Rectal smooth muscle tissue (tissue), 1 donor: ENCODE measurements at regions not wholly inside any gene's neighbourhood (a gene's known extent, or its start where the extent isn't known, plus 50 kb on each side); places are given as distances from the start of the nearest gene placed in this dataset.

ENCODE experiments used
- H3K27ac ChIP-seq: one replicate; pipeline ENCODE4 v1.7.0; 2013; ENCODE audit warnings: low read depth, low read length, inconsistent platforms
- H3K27me3 ChIP-seq: one replicate; pipeline ENCODE4 v1.7.0; 2013; ENCODE audit warnings: low read length; ENCODE audit not compliant: control insufficient read depth, insufficient read depth
- H3K36me3 ChIP-seq: one replicate; pipeline ENCODE4 v1.7.0; 2013; ENCODE audit warnings: low read length; ENCODE audit not compliant: control insufficient read depth, insufficient read depth
- H3K4me1 ChIP-seq: one replicate; pipeline ENCODE4 v1.7.0; 2013; ENCODE audit warnings: low read length; ENCODE audit not compliant: control insufficient read depth, insufficient read depth
- H3K4me3 ChIP-seq: one replicate; pipeline ENCODE4 v1.7.0; 2013; ENCODE audit warnings: low read length
- H3K9ac ChIP-seq: one replicate; pipeline ENCODE4 v1.7.0; 2013; ENCODE audit warnings: low read length

DNA sequence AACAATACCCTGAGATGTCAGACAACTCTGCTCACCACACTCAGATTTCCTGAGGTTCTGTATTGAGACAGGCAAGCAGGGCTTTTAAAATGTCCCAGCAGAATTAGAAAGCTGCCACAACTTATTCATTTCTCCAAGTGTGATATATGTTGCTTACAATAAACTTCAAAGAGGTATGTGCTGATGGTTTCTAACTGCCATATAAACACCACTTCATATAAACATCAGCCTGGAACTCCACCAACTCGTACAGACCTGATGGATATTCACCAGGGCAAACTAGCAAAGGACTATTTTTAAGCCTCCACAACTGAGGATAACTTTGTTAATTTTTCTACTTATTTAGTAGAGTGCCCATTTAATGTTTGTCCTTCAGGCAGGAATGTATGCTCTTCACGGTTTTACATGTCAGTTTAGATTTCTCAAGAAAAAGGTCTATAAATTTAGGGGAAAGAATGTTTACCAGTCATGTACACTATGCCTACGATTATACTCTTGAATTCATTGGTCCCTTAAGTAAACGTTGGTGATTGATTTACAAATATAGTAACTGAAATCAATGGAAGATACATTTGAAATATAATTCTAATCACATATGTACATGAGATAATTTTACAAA is 109.6 kb upstream of the ABI3BP start:
- H3K27me3 ChIP-seq: no peaks in the 10 kb centered on the region
- H3K27ac ChIP-seq: no peak overlapping the region
- no peak overlapping the region for H3K9ac ChIP-seq
- H3K4me3 ChIP-seq: no peak overlapping the region
- no peaks in the 10 kb centered on the region for H3K36me3 ChIP-seq
- peaks cover 8% of the 10 kb centered on the region for H3K4me1 ChIP-seq

DNA sequence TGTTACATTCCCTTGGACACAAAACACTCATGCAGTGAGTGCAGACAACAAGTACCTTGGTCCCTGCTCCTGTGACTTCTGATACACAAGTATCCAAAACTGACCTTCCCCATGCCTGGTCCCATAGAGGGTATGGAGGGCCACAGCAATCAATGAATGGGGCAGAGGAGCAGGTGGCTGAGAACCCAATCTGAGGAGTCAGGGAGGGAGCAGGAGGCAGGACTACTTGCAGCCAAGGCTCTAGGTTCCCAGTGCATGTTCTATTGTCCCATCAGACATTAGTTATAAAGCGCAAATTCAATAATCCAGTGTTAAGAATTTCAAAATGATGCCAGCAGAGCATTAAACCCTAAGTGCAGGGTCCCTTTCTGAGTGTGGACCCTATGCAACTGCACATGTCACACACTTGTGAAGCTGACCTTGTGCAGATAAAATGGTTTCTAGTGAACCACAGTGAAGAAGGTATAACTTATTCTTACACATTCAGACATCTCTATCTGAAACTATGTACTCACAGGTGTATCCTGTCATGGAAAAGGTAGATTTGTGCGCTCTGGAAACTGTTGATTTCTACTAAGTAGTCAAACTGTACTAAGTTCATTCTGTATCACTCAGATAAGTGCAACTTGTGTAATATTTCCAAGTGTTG is 107.3 kb upstream of the ABI3BP start:
- Histone ChIP-seq H3K9ac (no peak overlapping the region), H3K36me3 (no peaks in the 10 kb centered on the region), H3K27ac (no peak overlapping the region), H3K4me3 (no peak overlapping the region), H3K4me1 (peaks cover 8% of the 10 kb centered on the region), H3K27me3 (no peaks in the 10 kb centered on the region)

DNA sequence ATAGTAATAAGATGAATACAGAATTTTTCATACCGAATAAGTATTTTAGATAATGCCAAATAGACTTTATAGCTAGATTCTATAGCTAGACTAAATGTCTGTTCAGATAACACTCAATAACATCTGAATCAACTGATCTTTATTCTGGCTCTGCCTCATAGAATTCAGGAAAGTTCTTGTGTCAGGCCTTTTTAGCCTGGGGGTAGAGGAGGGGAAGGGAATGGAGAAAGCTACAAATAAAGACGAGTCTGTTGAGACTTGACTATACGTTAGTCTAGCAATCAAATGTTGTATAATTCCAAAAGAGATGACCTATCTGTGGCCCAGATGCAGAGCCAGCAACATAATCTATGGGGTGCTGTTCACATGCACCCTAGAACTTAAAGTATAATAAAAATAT is 106.6 kb upstream of the ABI3BP start:
- Histone ChIP-seq H3K27me3 (no peaks in the 10 kb centered on the region), H3K27ac (no peak overlapping the region), H3K4me3 (no peak overlapping the region), H3K36me3 (no peaks in the 10 kb centered on the region), H3K4me1 (peaks cover 11% of the 10 kb centered on the region), H3K9ac (no peak overlapping the region)

DNA sequence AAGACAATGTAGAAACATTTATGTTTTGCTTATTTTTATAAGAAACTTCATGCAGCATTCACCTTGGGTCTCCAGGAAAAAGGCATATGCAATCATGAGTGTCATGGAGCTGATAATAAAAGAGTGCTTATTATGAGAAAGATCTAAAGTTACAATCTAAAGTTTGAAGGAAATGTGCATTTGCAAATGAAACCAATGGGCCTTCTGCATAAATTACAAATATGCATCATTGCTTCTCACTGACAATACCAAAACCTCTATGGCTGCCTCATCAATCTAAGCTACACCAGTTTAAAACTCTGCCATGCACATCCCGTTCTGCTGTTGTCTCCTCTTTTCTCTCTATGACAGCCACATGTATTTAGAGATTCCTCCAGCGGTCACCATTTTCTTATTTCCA is 103.2 kb upstream of the ABI3BP start:
- H3K9ac ChIP-seq: no peak overlapping the region
- H3K36me3 ChIP-seq: no peaks in the 10 kb centered on the region
- H3K4me3 ChIP-seq: no peak overlapping the region

DNA sequence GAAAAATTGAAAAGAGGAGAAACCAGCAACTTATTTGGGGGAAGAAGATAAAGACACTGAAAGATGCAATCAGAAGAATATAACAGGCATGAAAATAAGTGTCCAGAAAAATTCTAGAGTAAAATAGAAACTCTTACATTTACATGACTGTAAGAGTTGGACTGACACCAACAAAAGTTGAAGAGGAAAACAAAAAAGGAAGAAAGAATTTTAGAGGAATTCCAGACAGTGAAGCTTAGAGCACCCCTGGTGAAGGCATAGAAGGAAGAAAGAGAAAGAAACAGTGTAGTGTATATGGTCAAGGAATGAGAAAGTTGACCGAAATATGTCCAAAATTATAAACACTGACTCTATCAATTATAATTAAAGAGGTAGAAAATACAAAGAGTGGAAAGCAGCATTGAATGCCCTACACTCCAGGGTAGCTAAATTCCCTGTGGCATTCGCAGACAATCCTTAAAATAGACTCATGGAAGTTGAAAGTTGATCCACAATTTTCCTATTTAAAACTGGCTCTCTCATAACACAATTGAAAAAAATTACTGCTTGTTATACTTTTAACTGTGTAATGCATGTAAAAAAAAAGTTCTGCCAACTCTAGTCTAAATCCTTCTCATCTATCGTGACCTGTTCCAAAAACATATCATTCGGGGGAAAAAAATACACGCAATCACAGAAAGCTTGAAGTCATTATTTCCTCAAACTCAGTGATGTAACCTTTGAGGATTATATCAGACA is 102.6 kb upstream of the ABI3BP start:
- Histone ChIP-seq H3K4me1 (peaks cover 3% of the 10 kb centered on the region), H3K4me3 (no peak overlapping the region), H3K27me3 (no peaks in the 10 kb centered on the region), H3K36me3 (no peaks in the 10 kb centered on the region), H3K27ac (no peak overlapping the region), H3K9ac (no peak overlapping the region)

More for the DNA sequence above, 103.2 kb upstream of the ABI3BP start:
- Histone ChIP-seq H3K27me3 (no peaks in the 10 kb centered on the region), H3K27ac (no peak overlapping the region), H3K4me1 (peaks cover 3% of the 10 kb centered on the region)

DNA sequence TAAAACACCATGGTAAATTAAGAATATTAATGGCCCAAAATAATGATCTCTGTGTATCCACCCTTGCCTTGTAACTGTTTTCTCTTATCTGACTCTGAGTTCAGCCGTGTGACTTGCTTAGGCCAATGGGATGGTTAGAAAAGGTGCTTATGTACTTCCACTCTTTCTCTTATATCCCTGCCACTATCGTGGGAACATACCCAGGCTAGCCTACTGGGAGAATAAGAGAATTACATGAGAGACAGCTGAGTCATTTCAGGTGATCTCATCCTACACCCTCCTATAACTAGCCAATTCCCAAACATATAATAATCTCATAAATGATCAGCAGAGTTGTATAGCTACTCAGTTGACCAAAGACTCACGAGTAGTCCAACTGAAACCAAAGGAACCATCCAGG is 98.3 kb upstream of the ABI3BP start:
- Histone ChIP-seq H3K4me3 (no peak overlapping the region), H3K27me3 (no peaks in the 10 kb centered on the region), H3K9ac (no peak overlapping the region), H3K4me1 (peaks cover 3% of the 10 kb centered on the region), H3K36me3 (no peaks in the 10 kb centered on the region), H3K27ac (no peak overlapping the region)

DNA sequence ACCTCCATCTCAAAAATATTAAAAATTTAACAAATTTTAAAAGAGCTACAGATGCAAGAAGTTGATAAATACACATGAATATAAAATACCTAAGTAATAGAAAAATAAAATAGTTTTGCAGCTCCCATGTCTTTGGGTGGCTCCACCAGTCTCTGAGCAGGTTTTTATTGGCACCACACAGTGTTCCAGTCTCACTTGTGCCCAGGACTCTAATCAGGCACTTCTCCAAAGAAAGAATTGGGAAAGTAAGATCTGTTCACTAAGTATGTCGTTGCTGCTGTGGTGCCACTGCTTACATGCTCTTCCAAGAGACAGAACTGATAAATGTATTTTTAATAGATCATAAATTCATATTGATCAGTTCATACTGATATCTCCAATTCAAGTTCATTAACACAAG is 92.5 kb upstream of the ABI3BP start:
- H3K27ac ChIP-seq: no peak overlapping the region
- H3K27me3 ChIP-seq: no peaks in the 10 kb centered on the region
- no peak overlapping the region for H3K9ac ChIP-seq
- no peaks in the 10 kb centered on the region for H3K4me1 ChIP-seq
- H3K4me3 ChIP-seq: no peak overlapping the region
- no peaks in the 10 kb centered on the region for H3K36me3 ChIP-seq

DNA sequence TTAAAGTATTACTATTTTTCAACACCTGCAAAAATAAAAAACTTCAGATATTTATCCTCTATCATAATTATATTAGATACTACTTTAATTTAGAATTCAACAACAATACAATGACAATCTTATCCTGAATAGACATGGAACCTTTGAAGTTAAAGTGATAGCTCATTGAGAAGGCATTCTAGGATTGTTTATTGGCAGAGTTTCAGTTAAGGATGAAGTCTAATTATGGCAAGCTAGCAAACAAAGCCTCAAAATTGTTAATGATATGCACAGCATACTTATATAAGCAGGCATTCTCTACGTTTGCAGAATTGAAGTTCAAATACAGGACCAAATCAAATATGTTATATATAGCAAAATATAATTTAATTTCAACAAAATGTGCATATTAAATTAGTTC is 91.2 kb upstream of the ABI3BP start:
- Histone ChIP-seq H3K36me3 (no peaks in the 10 kb centered on the region), H3K27ac (no peak overlapping the region), H3K27me3 (no peaks in the 10 kb centered on the region), H3K4me1 (no peaks in the 10 kb centered on the region), H3K4me3 (no peak overlapping the region), H3K9ac (no peak overlapping the region)

DNA sequence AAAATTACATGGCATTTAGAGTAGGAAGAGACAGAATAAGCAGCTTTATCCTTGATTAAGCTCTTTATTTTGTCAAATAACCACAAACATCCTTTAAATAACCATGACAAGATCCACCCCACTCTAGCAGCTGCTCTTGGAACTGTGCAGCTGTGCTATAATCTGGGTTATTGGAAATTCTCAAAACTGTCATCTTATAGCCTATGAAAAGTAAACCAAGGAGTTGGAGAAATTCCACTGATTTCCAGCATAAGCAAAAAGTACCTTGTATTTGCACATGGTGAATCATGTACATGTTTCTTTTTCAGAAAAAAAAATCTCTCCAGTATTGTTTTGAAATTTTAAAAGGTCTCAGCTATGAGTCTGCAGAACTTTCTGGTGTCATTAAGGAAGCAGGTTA is 88.8 kb upstream of the ABI3BP start:
- Histone ChIP-seq H3K36me3 (no peaks in the 10 kb centered on the region), H3K27ac (no peak overlapping the region)

DNA sequence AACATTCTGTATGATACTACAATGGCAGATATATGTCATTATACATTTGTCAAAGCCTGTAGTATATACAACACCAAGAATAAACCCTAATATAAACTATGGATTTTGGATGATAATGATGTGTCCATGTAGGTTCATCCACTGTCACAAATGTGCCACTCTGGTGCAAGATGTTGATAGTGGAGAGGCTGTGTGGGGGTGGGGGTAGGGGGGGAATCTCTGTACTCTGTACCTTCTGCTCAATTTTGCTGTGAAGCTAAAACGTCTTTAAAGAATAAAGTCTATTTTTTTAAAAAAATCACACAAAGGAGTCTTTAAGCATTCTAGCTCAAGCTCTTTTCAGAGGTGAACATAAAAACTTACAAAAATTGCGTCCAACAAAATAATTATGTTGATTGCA is 88.2 kb upstream of the ABI3BP start:
- Histone ChIP-seq H3K36me3 (no peaks in the 10 kb centered on the region), H3K4me3 (no peak overlapping the region), H3K27ac (no peak overlapping the region), H3K4me1 (no peaks in the 10 kb centered on the region), H3K9ac (no peak overlapping the region), H3K27me3 (no peaks in the 10 kb centered on the region)

More for the DNA sequence above, 88.8 kb upstream of the ABI3BP start:
- Histone ChIP-seq H3K9ac (no peak overlapping the region), H3K4me1 (no peaks in the 10 kb centered on the region), H3K4me3 (no peak overlapping the region), H3K27me3 (no peaks in the 10 kb centered on the region)

DNA sequence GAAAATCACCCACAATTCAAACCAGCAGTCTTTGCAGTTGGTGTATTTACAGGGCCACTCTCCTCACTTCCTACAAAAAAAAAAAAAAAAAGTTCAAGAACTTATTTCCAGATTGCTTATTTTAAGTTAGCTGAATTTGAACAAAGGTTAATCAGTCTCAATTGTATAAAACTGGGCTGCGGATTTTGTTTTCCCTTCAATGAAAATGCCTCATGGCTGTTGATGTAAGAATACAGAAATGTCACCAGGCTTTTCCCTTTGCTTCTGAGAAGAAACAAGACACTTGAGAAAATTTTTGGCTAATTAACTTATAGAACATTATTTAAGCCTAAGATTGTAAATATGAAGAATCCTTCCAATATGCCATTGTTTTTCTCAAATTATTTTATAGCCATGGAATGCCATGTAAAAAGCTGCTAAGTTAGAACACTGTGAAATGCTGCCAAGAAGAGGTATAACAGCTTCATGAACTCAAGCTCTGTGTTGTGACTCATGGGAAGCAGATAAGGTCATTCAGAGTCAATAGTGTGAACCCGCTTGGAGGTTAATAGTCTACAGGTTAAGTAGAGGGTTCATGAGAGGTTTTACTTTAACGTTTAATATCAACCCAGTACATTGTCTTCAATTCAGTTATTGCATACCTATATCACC is 84.3 kb upstream of the ABI3BP start:
- H3K9ac ChIP-seq: no peak overlapping the region
- H3K4me1 ChIP-seq: no peaks in the 10 kb centered on the region
- no peaks in the 10 kb centered on the region for H3K36me3 ChIP-seq
- H3K27ac ChIP-seq: no peak overlapping the region
- no peak overlapping the region for H3K4me3 ChIP-seq
- H3K27me3 ChIP-seq: no peaks in the 10 kb centered on the region

DNA sequence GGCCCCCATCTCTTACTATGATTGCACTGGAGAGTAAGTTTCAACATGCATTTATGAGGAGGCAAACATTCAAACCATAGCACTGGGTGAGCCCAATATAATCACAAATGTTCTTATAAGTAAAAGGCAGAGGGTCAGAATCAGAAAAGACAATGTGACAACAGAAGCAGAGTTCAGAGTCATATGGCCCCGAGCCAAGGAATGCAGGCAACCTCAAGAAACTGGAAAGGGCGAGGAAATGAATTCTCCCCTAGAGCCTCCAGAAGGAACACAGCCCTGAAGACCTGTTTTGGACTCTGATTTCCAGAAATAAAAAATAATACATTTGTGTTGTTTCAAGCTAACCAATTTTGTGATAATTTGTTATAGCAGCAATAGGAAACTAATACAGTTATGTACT is 81.3 kb upstream of the ABI3BP start:
- Histone ChIP-seq H3K9ac (no peak overlapping the region), H3K27me3 (no peaks in the 10 kb centered on the region), H3K36me3 (no peaks in the 10 kb centered on the region), H3K27ac (no peak overlapping the region), H3K4me3 (no peak overlapping the region), H3K4me1 (peaks cover under 1% of the 10 kb centered on the region)
